Panc1 (cell line): ENCODE measurements at regions not wholly inside any gene's neighbourhood (a gene's known extent, or its start where the extent isn't known, plus 50 kb on each side); places are given as distances from the start of the nearest gene placed in this dataset.

Source experiments
- ATAC-seq: fragments of 200-7000 bp; cut with Tn5 transposase; 2 replicates; pipeline ENCODE4 v1.9.1; 2020; ENCODE audit warnings: mild to moderate bottlenecking, moderate library complexity
- BruUV-seq: library from RNA; stranded (reverse); fragments of 400-500 nt; replicated peaks from 2 replicates; lab custom pipeline; 2021; lab: Mats Ljungman, UMichigan
- CTCF ChIA-PET: fragments of 300-600 bp; sonication (Branson Sonifier 250); formaldehyde crosslinking; loops from one replicate; lab custom pipeline; 2022; ENCODE audit warnings: antibody characterized with exemption; lab: Charles Lee
- POLR2A ChIA-PET: fragments of 300-600 bp; sonication (Branson Sonifier 250); formaldehyde crosslinking; loops from one replicate; lab custom pipeline; 2022; ENCODE audit warnings: antibody characterized with exemption; lab: Charles Lee
- DNase-seq: peaks from one replicate; pipeline ENCODE4 v3.0.0-alpha.2; 2010; ENCODE audit warnings: low read depth, low spot score
- H3K27ac ChIP-seq: 2 replicates; pipeline ENCODE4 v1.5.1; 2011; ENCODE audit warnings: mild to moderate bottlenecking, low read length, inconsistent platforms
- H3K27me3 ChIP-seq: fragments of 200-500 bp; sonication (Bioruptor generic); 2 replicates; pipeline ENCODE4 v1.6.0; 2014; ENCODE audit warnings: low read length, inconsistent platforms; ENCODE audit not compliant: control insufficient read depth, insufficient read depth
- H3K36me3 ChIP-seq: fragments of 200-500 bp; sonication (Bioruptor generic); 2 replicates; pipeline ENCODE4 v1.5.1; 2014; ENCODE audit warnings: inconsistent platforms, mild to moderate bottlenecking, low read length, moderate library complexity; ENCODE audit not compliant: control insufficient read depth, insufficient read depth
- H3K4me1 ChIP-seq: 2 replicates; pipeline ENCODE4 v1.5.1; 2011; ENCODE audit warnings: inconsistent platforms, mild to moderate bottlenecking, low read length, moderate library complexity; ENCODE audit not compliant: control insufficient read depth, insufficient read depth
- H3K4me3 ChIP-seq, 2 experiments: 2 replicates each; pipeline ENCODE4 v1.5.1; 2011 to 2012; ENCODE audit warnings: low read depth in 2 of 2, low read length in 2 of 2, mild to moderate bottlenecking in 2 of 2, inconsistent platforms in 1 of 2, moderate library complexity in 1 of 2
- H3K9me3 ChIP-seq: fragments of 200-500 bp; sonication (Bioruptor generic); 2 replicates; pipeline ENCODE4 v1.5.1; 2014; ENCODE audit warnings: low read depth, mild to moderate bottlenecking, inconsistent platforms, low read length, moderate library complexity; ENCODE audit not compliant: control insufficient read depth, insufficient read depth
- CTCF ChIP-seq: fragments of 450-650 bp; IDR thresholded peaks from 2 replicates; pipeline ENCODE4 v1.5.1; 2017; ENCODE audit warnings: mild to moderate bottlenecking
- POLR2AphosphoS5 ChIP-seq: IDR thresholded peaks from 2 replicates; pipeline ENCODE4 v1.6.1; 2012; ENCODE audit warnings: mild to moderate bottlenecking, low read depth, low read length, moderate library complexity
- REST ChIP-seq, 2 experiments: IDR thresholded peaks; 2 replicates each; pipeline ENCODE4 v1.6.1; 2011 to 2012; ENCODE audit warnings: low read depth in 2 of 2, control low read depth in 1 of 2, low read length in 1 of 2, mild to moderate bottlenecking in 1 of 2, moderate library complexity in 1 of 2; ENCODE audit not compliant: insufficient read depth in 1 of 2
- SIN3A ChIP-seq: IDR thresholded peaks from 2 replicates; pipeline ENCODE4 v1.6.1; 2012; ENCODE audit warnings: low read depth, mild to moderate bottlenecking, low read length, moderate library complexity, borderline replicate concordance; ENCODE audit not compliant: insufficient read depth
- TCF7L2 ChIP-seq: IDR thresholded peaks from 2 replicates; pipeline ENCODE4 v1.6.1; 2011; ENCODE audit warnings: mild to moderate bottlenecking, low read depth, low read length, inconsistent platforms
- in situ Hi-C: cut with HindIII; loops from 2 replicates; pipeline ENCODE4 v1.10.0; 2016; ENCODE audit warnings: low sequenced_read_pairs, low pct_unique_long_range_greater_than_20kb
- intact Hi-C: fragments of 100-400 bp; cut with micrococcal nuclease; formaldehyde crosslinking; loops from one replicate; pipeline ENCODE4 v1.10.0; 2022; ENCODE audit not compliant: unreplicated experiment

DNA sequence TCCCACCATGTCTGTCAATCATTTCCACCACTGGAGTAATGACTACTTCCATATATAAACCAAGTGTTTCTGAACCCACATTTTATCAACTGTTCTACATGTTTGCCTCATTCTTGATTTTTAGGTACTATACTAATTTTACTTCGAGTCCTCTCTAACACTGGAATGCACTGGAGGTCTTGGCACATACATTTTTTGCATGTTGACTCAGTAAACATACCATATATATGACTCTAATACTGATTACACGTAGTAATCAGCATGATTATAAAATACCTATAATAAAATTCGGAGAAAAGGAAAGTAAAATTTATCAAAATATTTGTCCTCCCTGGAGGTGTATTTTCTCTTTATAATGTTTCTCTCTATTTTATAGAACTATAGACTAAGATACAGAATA is 621.7 kb upstream of the NUDT12 start:
- Histone ChIP-seq H3K4me1 (no peaks in the 10 kb centered on the region), H3K27ac (no peak overlapping the region), H3K4me3 (no peak overlapping the region), H3K9me3 (no peaks in the 10 kb centered on the region), H3K27me3 (no peaks in the 10 kb centered on the region), H3K36me3 (no peaks in the 10 kb centered on the region)
- ATAC-seq (no peak), DNase-seq (no peak)
- no peak for TF ChIP-seq POLR2AphosphoS5
- TF ChIP-seq SIN3A = no peak
- no peak for TF ChIP-seq TCF7L2
- no peak for TF ChIP-seq CTCF
- TF ChIP-seq REST (IDR thresholded peaks at IDR 0.05; ENCODE audit: insufficient read depth in 1 of 2, low read depth in 2 of 2, low read length in 1 of 2) = no peak
- in situ Hi-C loops = no loop called here
- ChIA-PET POLR2A (no interaction called here), CTCF (no interaction called here)
- no TSS peak for BruUV-seq
- intact Hi-C loops = loop anchor here (10.0 kb wide), 1 partner anchor 1359 kb away; no protein-coding TSS in a partner anchor

- peak; percentile 94 for ATAC-seq
- Histone ChIP-seq H3K36me3 (no peaks in the 10 kb centered on the region), H3K27me3 (no peaks in the 10 kb centered on the region), H3K4me3 (no peak overlapping the region), H3K27ac (no peak overlapping the region; the same call in 1 of the 2 replicates), H3K9me3 (no peaks in the 10 kb centered on the region), H3K4me1 (no peaks in the 10 kb centered on the region)
- in situ Hi-C loops = no loop called here
- CTCF ChIA-PET = interaction anchor here (0.6 to 2.5 kb wide), 2 partner anchors 368 to 370 kb away, joined by 3 to 10 read pairs; no protein-coding TSS in a partner anchor
- TF ChIP-seq CTCF (peak; percentile 74), POLR2AphosphoS5 (no peak)
- peak; percentile 51 for DNase-seq
- POLR2A ChIA-PET = no interaction called here
- BruUV-seq = no TSS peak
- intact Hi-C loops = loop anchor here (1.0 to 10.0 kb wide), 3 partner anchors 234 to 597 kb away; no protein-coding TSS in a partner anchor
Measured at GRCh38 chr5:104178829-104179456, 616.4 kb upstream of the NUDT12 start.
